ENCODE measurements at regions not wholly inside any gene's neighbourhood (a gene's known extent, or its start where the extent isn't known, plus 50 kb on each side); places are given as distances from the start of the nearest gene placed in this dataset.
"Not testable (repeated sequence)": the region's sequence is repeated elsewhere in the genome, so short reads cannot be mapped to it uniquely, and the experiment has no call there.

DNA sequence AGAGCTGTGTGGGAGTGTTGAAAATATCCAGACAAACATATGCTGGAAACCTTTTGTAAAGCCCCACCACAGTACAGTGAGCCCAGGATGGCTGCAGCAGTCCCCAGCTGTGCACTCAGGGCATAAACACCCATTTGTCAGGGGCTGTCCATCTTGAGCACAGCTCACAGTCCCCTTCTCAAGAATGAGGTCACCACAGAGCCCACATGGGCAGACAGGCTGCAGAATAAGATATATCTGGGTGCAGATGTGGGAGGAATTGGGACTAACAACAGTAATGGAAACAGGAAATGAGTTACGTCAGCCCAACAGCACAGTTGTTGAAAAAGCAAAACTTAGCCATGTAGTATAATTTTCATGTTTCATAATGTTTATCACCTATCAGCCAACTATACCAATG is 219.6 kb downstream of the ETAA1 start:
- Histone ChIP-seq H3K36me3 (ENCODE audit: control insufficient read depth in 2 of 2, extremely low read depth in 1 of 2, insufficient read depth in 2 of 2, low read length in 2 of 2) (no peaks in the 10 kb centered on the region), H3K4me2 (ENCODE audit: control insufficient read depth, extremely low read depth, insufficient read depth, low read depth, low read length) (no peak overlapping the region), H3K27me3 (ENCODE audit: control insufficient read depth, extremely low read depth, insufficient read depth, low read length) (no peaks in the 10 kb centered on the region), H3K4me1 (ENCODE audit: control insufficient read depth, extremely low read depth, insufficient read depth, low read length) (no peaks in the 10 kb centered on the region), H3K9me1 (ENCODE audit: control insufficient read depth, extremely low read depth, insufficient read depth, low read length) (no peaks in the 10 kb centered on the region), H3K4me3 (ENCODE audit: control insufficient read depth in 2 of 3, extremely low read depth in 1 of 3, insufficient read depth in 2 of 3, low read depth in 1 of 3, low read length in 3 of 3) (no peak overlapping the region), H3K79me2 (ENCODE audit: control insufficient read depth, insufficient read depth, low read length) (no peaks in the 10 kb centered on the region), H3K9me3 (ENCODE audit: control insufficient read depth, low read depth, low read length) (no peaks in the 10 kb centered on the region), H3K9ac (ENCODE audit: control insufficient read depth, extremely low read depth, insufficient read depth, low read length) (no peak overlapping the region), H2AFZ (ENCODE audit: control insufficient read depth, low read length) (no peak overlapping the region), H3K27ac (ENCODE audit: control insufficient read depth, insufficient read depth, low read length) (no peak overlapping the region), H4K20me1 (ENCODE audit: control insufficient read depth, extremely low read depth, insufficient read depth, low read length) (no peaks in the 10 kb centered on the region)
- dilution Hi-C loops (cut with MboI; ENCODE audit: extremely low pct_ligation_motif_present, low sequenced_read_pairs) = no loop called here
- FAIRE-seq (no peak), DNase-seq (ENCODE audit: low read depth, low spot score) (no peak)
- TF ChIP-seq, protein P1, sequence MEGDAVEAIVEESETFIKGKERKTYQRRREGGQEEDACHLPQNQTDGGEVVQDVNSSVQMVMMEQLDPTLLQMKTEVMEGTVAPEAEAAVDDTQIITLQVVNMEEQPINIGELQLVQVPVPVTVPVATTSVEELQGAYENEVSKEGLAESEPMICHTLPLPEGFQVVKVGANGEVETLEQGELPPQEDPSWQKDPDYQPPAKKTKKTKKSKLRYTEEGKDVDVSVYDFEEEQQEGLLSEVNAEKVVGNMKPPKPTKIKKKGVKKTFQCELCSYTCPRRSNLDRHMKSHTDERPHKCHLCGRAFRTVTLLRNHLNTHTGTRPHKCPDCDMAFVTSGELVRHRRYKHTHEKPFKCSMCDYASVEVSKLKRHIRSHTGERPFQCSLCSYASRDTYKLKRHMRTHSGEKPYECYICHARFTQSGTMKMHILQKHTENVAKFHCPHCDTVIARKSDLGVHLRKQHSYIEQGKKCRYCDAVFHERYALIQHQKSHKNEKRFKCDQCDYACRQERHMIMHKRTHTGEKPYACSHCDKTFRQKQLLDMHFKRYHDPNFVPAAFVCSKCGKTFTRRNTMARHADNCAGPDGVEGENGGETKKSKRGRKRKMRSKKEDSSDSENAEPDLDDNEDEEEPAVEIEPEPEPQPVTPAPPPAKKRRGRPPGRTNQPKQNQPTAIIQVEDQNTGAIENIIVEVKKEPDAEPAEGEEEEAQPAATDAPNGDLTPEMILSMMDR (optimal IDR thresholded peaks at IDR 0.05 in 1 of 3, IDR thresholded peaks at IDR 0.05 in 1 of 3, conservative IDR thresholded peaks at IDR 0.05 in 1 of 3; ENCODE audit: extremely low read depth in 1 of 3, insufficient read depth in 2 of 3, low read length in 3 of 3) = no peak
- TF ChIP-seq EZH2 (IDR thresholded peaks at IDR 0.05; ENCODE audit: low read length) = no peak

DNA sequence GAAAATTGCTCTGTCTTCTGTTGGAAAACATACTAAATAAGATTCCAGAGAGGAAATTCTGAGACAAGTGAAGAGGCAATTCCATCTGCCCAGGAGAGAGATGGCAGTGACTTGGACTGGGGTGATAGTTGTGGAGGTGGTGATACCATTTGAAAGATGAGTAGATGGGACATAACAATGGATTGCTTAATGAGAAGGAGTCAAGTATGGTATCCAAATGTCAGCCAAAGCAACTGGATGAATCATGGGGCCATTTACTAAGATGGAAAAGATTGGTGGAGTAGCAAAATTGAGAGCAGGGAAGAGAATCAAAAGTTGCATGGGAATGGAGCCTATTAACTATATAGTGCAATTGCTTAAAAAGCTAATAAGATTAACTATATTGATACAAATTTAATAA is 222.1 kb downstream of the ETAA1 start:
- Histone ChIP-seq H3K4me1 (ENCODE audit: control insufficient read depth, extremely low read depth, insufficient read depth, low read length) (no peaks in the 10 kb centered on the region), H3K36me3 (ENCODE audit: control insufficient read depth in 2 of 2, extremely low read depth in 1 of 2, insufficient read depth in 2 of 2, low read length in 2 of 2) (no peaks in the 10 kb centered on the region), H3K27me3 (ENCODE audit: control insufficient read depth, extremely low read depth, insufficient read depth, low read length) (no peaks in the 10 kb centered on the region), H3K9ac (ENCODE audit: control insufficient read depth, extremely low read depth, insufficient read depth, low read length) (no peak overlapping the region), H3K79me2 (ENCODE audit: control insufficient read depth, insufficient read depth, low read length) (no peaks in the 10 kb centered on the region), H3K27ac (ENCODE audit: control insufficient read depth, insufficient read depth, low read length) (no peak overlapping the region), H3K9me3 (ENCODE audit: control insufficient read depth, low read depth, low read length) (no peaks in the 10 kb centered on the region), H4K20me1 (ENCODE audit: control insufficient read depth, extremely low read depth, insufficient read depth, low read length) (no peaks in the 10 kb centered on the region), H2AFZ (ENCODE audit: control insufficient read depth, low read length) (no peak overlapping the region), H3K4me3 (ENCODE audit: control insufficient read depth in 2 of 3, extremely low read depth in 1 of 3, insufficient read depth in 2 of 3, low read depth in 1 of 3, low read length in 3 of 3) (no peak overlapping the region), H3K9me1 (ENCODE audit: control insufficient read depth, extremely low read depth, insufficient read depth, low read length) (no peaks in the 10 kb centered on the region), H3K4me2 (ENCODE audit: control insufficient read depth, extremely low read depth, insufficient read depth, low read depth, low read length) (no peak overlapping the region)
- FAIRE-seq (no peak), DNase-seq (ENCODE audit: low read depth, low spot score) (no peak)
- TF ChIP-seq EZH2 (IDR thresholded peaks at IDR 0.05; ENCODE audit: low read length) = no peak
- TF ChIP-seq, protein P1 (optimal IDR thresholded peaks at IDR 0.05 in 1 of 3, IDR thresholded peaks at IDR 0.05 in 1 of 3, conservative IDR thresholded peaks at IDR 0.05 in 1 of 3; ENCODE audit: extremely low read depth in 1 of 3, insufficient read depth in 2 of 3, low read length in 3 of 3) = no peak
- dilution Hi-C loops (cut with MboI; ENCODE audit: extremely low pct_ligation_motif_present, low sequenced_read_pairs) = no loop called here

DNA sequence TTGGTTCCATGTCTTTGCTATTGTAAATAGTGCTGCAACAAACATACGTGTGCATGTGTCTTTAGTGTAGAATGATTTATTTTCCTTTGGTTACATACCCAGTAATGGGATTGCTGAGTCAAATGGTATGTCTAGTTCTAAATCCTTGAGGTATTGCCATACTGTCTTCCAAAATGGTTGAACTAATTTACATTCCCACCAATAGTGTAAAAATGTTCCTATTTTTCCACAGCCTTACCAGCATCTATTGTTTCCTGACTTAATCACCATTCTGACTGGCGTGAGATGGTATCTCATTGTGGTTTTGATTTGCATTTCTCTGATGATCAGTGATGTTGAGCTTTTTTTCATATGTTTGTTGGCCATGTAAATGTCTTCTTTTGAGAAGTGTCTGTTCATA is 226.6 kb downstream of the ETAA1 start:
- H3K4me1 ChIP-seq (ENCODE audit: control insufficient read depth, extremely low read depth, insufficient read depth, low read length); H3K27ac ChIP-seq (ENCODE audit: control insufficient read depth, insufficient read depth, low read length); dilution Hi-C loops (cut with MboI; ENCODE audit: extremely low pct_ligation_motif_present, low sequenced_read_pairs); H3K4me2 ChIP-seq (ENCODE audit: control insufficient read depth, extremely low read depth, insufficient read depth, low read depth, low read length); FAIRE-seq; H4K20me1 ChIP-seq (ENCODE audit: control insufficient read depth, extremely low read depth, insufficient read depth, low read length); DNase-seq (ENCODE audit: low read depth, low spot score); H3K36me3 ChIP-seq (ENCODE audit: control insufficient read depth in 2 of 2, extremely low read depth in 1 of 2, insufficient read depth in 2 of 2, low read length in 2 of 2); H3K4me3 ChIP-seq (ENCODE audit: control insufficient read depth in 2 of 3, extremely low read depth in 1 of 3, insufficient read depth in 2 of 3, low read depth in 1 of 3, low read length in 3 of 3); H3K79me2 ChIP-seq (ENCODE audit: control insufficient read depth, insufficient read depth, low read length); H3K9me1 ChIP-seq (ENCODE audit: control insufficient read depth, extremely low read depth, insufficient read depth, low read length); H3K9ac ChIP-seq (ENCODE audit: control insufficient read depth, extremely low read depth, insufficient read depth, low read length); H3K9me3 ChIP-seq (ENCODE audit: control insufficient read depth, low read depth, low read length); H2AFZ ChIP-seq (ENCODE audit: control insufficient read depth, low read length); H3K27me3 ChIP-seq (ENCODE audit: control insufficient read depth, extremely low read depth, insufficient read depth, low read length): not testable (repeated sequence)
